K562 (cell line): ENCODE measurements at regions not wholly inside any gene's neighbourhood (a gene's known extent, or its start where the extent isn't known, plus 50 kb on each side); places are given as distances from the start of the nearest gene placed in this dataset.

Source experiments
- ASH1L ChIP-seq: fragments of 450-650 bp; IDR thresholded peaks from 2 replicates; pipeline ENCODE4 v1.6.1; 2018; ENCODE audit warnings: borderline replicate concordance, mild to moderate bottlenecking, low read depth; ENCODE audit not compliant: partially characterized antibody
- BCL6 ChIP-seq: fragments of 250-450 bp; sonication (Bioruptor Pico); IDR thresholded peaks from 2 replicates; pipeline ENCODE4 v1.4.0; 2020
- CBX3 ChIP-seq, 2 experiments: IDR thresholded peaks; 1 replicate in 1 of 2; 2 replicates in 1 of 2; pipeline ENCODE4 v1.6.1; 2012; ENCODE audit warnings: inconsistent platforms in 2 of 2, low read length in 2 of 2, borderline replicate concordance in 1 of 2, control low read depth in 1 of 2
- CREM ChIP-seq: IDR thresholded peaks from 2 replicates; pipeline ENCODE4 v1.6.1; 2014; ENCODE audit warnings: antibody characterized with exemption, low read depth
- HDAC3 ChIP-seq: fragments of 450-650 bp; IDR thresholded peaks from 2 replicates; pipeline ENCODE4 v1.6.1; 2018; ENCODE audit warnings: borderline replicate concordance, mild to moderate bottlenecking, moderate library complexity; ENCODE audit not compliant: partially characterized antibody
- MTA3 ChIP-seq: fragments of 450-650 bp; formaldehyde crosslinking; IDR thresholded peaks from 2 replicates; pipeline ENCODE4 v1.6.1; 2017; ENCODE audit warnings: mild to moderate bottlenecking, borderline replicate concordance
- NCOA6 ChIP-seq: fragments of 450-650 bp; IDR thresholded peaks from 2 replicates; pipeline ENCODE4 v1.6.1; 2017; ENCODE audit warnings: mild to moderate bottlenecking
- PRMT5 ChIP-seq: sonication (generic); formaldehyde crosslinking; IDR thresholded peaks from 2 replicates; pipeline ENCODE4 v1.5.0; 2020; ENCODE audit warnings: missing genetic modification reagents
- RBBP5 ChIP-seq: fragments of 200-600 bp; sonication (generic); IDR thresholded peaks from 2 replicates; pipeline ENCODE4 v1.6.1; 2012; ENCODE audit warnings: borderline replicate concordance, mild to moderate bottlenecking, low read length, control low read depth, inconsistent platforms; ENCODE audit not compliant: insufficient read depth, poor library complexity, severe bottlenecking
- ZEB2 ChIP-seq: fragments of 450-650 bp; IDR thresholded peaks from 2 replicates; pipeline ENCODE4 v1.6.1; 2016
- ZNF431 ChIP-seq: sonication (generic); formaldehyde crosslinking; IDR thresholded peaks from 2 replicates; pipeline ENCODE4 v1.8.0; 2022; ENCODE audit warnings: mild to moderate bottlenecking, missing genetic modification reagents
- TF ChIP-seq, protein P1 (sequence below): fragments of 450-650 bp; conservative IDR thresholded peaks from 2 replicates; pipeline ENCODE4 v1.6.1; 2016; ENCODE audit warnings: missing genetic modification characterization, low read depth, mild to moderate bottlenecking, control low read depth, missing compliant biosample characterization
- TF ChIP-seq, protein P2 (sequence below), 2 experiments: fragments of 250-450 bp in 1 of 2; fragments of 450-650 bp in 1 of 2; sonication (Bioruptor Pico) in 1 of 2; IDR thresholded peaks; 2 replicates each; pipeline versions ENCODE4 v1.6.1 to v1.8.0; 2016 to 2021; ENCODE audit warnings: mild to moderate bottlenecking in 2 of 2, moderate library complexity in 2 of 2, missing compliant biosample characterization in 1 of 2, missing genetic modification characterization in 1 of 2

DNA sequence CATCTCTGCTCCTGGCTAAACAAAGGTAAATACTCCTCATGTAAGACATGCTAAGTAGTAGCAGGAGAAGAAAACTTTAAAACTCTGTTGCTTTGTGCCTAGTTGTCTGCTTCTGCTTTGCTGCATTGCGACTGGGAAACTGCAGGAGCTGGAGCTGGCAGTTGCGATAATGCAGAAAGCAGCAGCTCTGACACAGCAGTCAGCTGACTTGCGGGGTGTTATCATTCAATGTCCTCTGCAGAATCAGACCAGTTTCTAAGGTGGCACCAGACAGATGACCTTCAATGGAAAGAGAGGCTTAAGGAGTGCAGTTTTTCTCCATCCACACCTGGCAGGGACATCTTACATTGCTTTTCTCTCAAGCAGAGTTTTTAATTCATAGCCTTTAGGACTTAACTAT is 69.9 kb upstream of the SOX4 start (continued):
- no peak for TF ChIP-seq ASH1L
- no peak for TF ChIP-seq ZNF431 (CRISPR knock-in tag)
- no peak for TF ChIP-seq RBBP5
- TF ChIP-seq HDAC3 = no peak
- no peak for TF ChIP-seq CBX3 (IDR thresholded peaks at IDR 0.05; ENCODE audit: borderline replicate concordance in 1 of 2, low read length in 2 of 2)
- TF ChIP-seq, protein P1, sequence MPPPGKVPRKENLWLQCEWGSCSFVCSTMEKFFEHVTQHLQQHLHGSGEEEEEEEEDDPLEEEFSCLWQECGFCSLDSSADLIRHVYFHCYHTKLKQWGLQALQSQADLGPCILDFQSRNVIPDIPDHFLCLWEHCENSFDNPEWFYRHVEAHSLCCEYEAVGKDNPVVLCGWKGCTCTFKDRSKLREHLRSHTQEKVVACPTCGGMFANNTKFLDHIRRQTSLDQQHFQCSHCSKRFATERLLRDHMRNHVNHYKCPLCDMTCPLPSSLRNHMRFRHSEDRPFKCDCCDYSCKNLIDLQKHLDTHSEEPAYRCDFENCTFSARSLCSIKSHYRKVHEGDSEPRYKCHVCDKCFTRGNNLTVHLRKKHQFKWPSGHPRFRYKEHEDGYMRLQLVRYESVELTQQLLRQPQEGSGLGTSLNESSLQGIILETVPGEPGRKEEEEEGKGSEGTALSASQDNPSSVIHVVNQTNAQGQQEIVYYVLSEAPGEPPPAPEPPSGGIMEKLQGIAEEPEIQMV (tag) = no peak
- TF ChIP-seq, protein P2, sequence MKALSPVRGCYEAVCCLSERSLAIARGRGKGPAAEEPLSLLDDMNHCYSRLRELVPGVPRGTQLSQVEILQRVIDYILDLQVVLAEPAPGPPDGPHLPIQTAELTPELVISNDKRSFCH (CRISPR knock-in tag; IDR thresholded peaks at IDR 0.05) = no peak
- TF ChIP-seq, protein P2 (tag; IDR thresholded peaks at IDR 0.05) = peak; percentile 91
- no peak for TF ChIP-seq CREM
- TF ChIP-seq MTA3 = no peak
- no peak for TF ChIP-seq NCOA6
- no peak for TF ChIP-seq PRMT5 (CRISPR knock-in tag)
- TF ChIP-seq ZEB2 = no peak
- TF ChIP-seq BCL6 = no peak
- TF ChIP-seq, all 486 proteins: peak for 7
